Smooth muscle cell of the brain vasculature (primary cell): ENCODE measurements at regions not wholly inside any gene's neighbourhood (a gene's known extent, or its start where the extent isn't known, plus 50 kb on each side); places are given as distances from the start of the nearest gene placed in this dataset.

ENCODE experiments used
- DNase-seq: peaks from one replicate; pipeline ENCODE4 v3.0.0-alpha.2; 2012; ENCODE audit warnings: low read depth, low spot score

GRCh38 chr2:14516844-14517243 lies 115.7 kb upstream of the LRATD1 start:
- DNase-seq = no peak

GRCh38 chr2:14517731-14518130 lies 114.8 kb upstream of the LRATD1 start:
- DNase-seq = no peak

DNA sequence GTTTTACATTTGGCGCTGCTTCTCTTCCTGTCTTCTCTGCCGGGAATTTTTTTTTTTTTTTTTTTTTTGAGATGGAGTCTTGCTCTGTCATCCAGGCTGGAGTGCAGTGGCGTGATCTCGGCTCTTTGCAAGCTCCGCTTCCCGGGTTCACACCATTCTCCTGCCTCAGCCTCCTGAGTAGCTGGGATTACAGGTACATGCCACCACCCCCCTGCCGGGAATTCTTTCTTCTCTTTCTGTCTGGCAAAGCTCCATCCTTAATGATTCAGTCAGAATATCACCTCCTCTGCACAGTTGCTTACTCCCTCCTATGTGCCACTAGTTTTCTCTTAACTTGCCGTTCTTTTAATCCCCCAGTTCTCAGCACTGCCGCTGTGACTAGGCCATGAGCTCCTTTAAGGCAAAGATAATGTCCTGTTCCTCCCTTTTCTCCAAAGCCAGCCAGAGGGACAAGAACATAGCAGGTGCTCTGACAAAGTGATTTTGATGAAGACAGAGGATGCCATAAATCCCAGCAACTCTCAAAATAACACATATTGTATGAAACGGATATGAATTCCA lies 112.1 kb upstream of the LRATD1 start:
- no peak for DNase-seq

- DNase-seq = no peak
Measured at GRCh38 chr2:14524041-14524802, 108.3 kb upstream of the LRATD1 start.

- DNase-seq = no peak
Measured at GRCh38 chr2:14524803-14525080, 107.8 kb upstream of the LRATD1 start.

DNA sequence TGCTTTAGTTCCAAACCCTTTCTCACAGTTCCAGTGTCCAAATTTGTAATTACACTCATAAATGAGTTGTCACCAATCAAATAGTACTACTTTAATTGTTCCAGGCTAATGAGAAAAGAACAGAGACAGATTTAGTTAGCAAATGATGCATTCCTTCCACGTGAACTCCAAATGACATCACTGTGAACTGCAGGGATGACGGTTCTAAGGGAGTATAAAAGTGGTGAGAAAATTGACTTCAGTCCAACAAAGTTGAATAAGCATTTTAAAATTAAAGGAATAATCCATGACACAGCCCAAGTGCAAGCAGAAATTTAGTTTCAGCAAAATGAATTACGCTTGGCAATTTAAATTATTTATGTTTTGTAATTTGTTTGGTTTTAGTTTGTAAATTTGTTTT lies 102.0 kb upstream of the LRATD1 start:
- DNase-seq = no peak

GRCh38 chr2:14533131-14533757 lies 99.3 kb upstream of the LRATD1 start:
- DNase-seq = no peak

DNA sequence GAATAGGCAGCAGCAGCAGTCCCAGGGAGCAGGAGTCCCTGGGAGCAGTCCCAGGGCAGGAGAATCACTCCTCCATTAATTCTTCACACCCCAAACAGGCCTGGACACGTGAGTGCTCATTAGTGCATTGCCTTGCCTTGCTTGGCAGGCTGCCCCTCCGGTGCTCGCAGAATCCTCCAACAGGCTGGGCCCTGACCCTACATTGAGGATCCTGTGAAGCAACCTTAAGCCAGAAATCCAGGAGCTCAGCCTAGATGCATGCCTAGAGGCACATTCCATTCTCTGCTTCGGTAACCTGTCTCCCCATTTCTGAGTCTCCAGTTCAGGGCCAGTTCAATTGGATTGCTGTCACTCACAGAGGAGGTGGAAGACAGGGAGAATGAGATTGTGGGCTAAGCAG lies 97.4 kb upstream of the LRATD1 start:
- DNase-seq = no peak

GRCh38 chr2:14536976-14537375 lies 95.5 kb upstream of the LRATD1 start:
- DNase-seq = no peak

DNA sequence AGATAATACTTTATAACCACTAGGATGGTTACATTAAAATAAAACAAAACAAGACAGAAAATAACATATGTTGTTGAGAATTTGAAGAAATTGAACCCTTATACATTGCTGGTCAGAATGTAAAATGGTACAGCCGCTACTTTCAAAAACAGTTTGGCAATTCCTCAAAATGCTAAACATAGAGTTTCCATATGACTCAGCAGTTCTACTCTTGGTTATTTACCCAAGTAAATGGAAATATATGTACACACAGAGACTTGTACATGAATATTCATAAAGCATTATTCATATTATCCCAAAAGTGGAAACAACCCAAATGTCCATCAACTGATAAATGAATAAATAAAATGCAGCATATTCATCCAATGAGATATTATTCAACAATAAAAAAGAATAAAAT lies 92.5 kb upstream of the LRATD1 start:
- DNase-seq = no peak

- peak; percentile 7 for DNase-seq
Measured at GRCh38 chr2:14543284-14543683, 89.2 kb upstream of the LRATD1 start.

DNA sequence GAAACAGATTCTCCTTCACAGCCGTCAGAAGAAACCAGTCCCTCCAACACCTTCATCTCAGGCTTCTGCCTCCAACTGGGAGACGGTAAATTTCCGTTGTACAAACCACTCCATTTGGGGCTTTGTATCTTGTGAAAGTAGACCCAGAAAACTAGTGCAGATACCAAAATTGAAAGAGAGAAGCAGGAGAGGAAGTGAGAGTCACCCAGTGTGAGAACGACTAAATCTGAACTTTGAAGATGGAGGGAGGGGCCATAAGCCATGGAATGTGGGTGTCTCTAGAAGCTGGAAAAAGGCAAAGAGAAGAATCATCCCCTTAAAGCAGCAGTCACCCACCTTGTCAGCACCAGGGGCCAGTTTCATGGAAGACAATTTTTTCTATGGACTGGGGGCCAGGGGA lies 88.3 kb upstream of the LRATD1 start:
- DNase-seq = no peak

GRCh38 chr2:14547830-14548229 lies 84.7 kb upstream of the LRATD1 start:
- no peak for DNase-seq

DNA sequence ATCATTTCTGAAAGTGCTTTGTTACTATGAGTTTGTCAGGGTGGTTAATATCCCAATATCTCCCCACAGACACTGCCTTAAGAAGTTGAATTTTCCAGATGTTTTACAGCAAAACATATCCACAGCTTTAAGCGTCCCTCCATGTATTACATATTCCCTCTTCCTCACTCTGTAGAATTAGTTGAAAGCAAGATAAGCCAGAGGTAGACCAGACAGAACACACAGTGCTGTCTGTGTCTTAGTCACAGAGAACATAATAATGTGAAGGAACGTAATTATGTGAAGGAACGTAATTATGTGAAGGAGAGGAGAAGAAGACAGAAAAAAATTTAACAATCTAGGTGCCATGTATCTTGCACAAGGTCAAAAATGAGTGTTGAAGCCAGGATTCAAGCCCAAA lies 81.9 kb upstream of the LRATD1 start:
- no peak for DNase-seq

DNA sequence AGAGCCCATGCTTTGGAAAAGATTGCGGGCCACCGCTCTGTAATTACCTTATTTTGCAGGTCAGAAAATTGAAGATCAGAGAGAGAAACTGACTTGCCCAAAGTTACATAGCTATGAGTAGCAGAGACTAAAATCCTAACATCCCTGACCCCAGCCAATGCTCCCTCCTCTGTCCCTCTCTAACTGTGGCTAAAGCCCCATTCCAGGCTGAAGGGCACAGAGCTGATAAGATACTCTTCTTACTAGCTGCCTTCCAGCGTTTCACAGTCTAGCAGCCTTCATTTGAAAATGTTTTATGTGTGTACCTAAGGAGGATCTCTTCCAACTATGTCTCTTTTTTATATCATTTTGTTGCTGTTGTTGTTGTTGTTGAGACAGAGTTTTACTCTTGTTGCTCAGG lies 81.4 kb upstream of the LRATD1 start:
- DNase-seq = no peak

- DNase-seq = no peak
Measured at GRCh38 chr2:14552286-14552685, 80.2 kb upstream of the LRATD1 start.

- DNase-seq = no peak
Measured at GRCh38 chr2:14552818-14553217, 79.7 kb upstream of the LRATD1 start.

DNA sequence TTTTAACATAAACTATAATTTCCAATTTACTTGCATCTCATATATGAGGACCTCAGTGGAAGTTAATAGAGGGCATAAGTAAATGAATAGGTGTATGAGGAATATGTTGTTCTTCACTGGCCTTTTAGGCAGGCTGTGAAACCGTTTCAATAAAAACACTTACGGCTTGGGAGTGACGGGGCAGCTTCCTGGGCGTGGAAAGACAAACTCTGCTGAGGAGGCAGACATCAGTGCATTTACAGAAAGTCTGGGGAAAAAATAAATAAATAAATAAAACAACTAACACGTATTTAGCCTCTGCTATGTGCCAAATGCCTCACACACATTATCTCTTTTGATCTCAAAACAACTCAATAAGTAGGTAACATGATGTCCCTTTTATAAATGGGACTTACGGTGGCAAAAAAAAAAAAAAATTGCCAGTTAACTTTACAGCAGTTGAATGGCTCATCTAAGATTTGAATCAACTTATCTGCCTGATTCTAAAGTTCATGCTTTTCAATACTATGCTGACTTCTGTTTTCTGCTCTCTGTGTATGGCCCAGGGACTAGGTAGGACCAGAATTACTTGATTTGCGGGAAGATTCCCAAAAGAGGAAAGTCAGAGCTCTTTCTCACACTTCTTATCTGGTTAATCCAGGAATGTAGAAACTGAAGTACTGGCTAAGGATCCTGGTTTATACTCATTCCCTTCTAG lies 77.5 kb upstream of the LRATD1 start:
- DNase-seq = no peak

DNA sequence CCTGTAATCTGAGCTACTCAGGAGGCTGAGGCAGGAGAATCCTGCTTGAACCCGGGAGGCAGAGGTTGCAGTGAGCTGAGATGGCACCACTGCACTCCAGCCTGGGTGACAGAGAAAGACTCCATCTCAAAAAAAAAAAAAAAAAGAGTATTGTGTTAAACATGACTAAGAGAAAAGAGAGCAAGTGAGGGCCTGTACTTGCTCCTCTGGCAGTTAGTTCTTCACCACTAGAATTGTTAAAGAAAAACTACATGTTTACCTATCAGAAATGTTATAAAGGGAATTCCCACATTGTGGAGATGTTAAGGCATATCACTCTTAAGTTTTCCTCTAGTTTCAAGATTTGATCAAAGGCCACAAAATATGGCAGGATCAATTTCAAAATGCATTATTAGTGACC lies 75.4 kb upstream of the LRATD1 start:
- no peak for DNase-seq

- DNase-seq = no peak
Measured at GRCh38 chr2:14557916-14558315, 74.6 kb upstream of the LRATD1 start.

GRCh38 chr2:14558335-14558919 lies 74.1 kb upstream of the LRATD1 start:
- no peak for DNase-seq

DNA sequence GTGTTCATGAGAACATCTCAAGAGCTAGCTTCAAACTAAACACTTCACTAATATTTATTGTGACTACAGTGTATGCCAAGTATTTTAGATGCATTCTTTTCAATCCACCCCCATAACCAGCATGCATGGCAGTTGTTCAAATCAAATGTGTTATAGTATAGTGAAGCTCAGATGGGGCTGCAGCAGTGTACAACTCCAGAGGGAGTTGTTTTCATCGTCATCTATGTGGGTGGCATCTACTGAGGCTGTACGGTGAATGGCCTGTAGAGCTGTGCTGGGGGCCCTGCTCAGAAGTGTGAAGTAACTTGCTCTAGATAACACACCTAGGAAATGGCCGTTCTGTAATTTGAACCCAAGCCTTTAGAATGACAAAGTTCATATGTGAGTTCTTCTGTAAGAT lies 71.8 kb upstream of the LRATD1 start:
- no peak for DNase-seq

DNA sequence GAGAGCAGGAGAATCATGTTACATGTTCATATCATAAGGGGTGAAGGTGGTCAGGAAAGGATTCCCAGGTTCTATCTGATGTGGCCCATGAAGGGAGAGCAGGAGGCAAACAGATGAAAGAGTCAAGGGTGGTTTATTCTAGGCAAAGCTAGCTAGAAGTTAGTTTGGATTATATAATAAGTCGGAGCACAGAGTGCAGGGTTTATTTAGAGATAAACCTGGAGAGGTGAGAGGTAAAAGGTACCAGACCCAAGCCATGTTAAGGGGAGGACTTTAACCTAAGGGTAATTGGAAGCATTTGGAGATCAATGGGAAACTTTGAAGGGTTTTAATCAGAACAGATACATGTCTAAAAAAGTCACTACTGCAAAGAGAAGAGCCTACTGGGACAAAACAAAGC lies 69.2 kb upstream of the LRATD1 start:
- DNase-seq = no peak
